HG02852 (cell line): ENCODE measurements at regions not wholly inside any gene's neighbourhood (a gene's known extent, or its start where the extent isn't known, plus 50 kb on each side); places are given as distances from the start of the nearest gene placed in this dataset.
"Not testable (repeated sequence)": the region's sequence is repeated elsewhere in the genome, so short reads cannot be mapped to it uniquely, and the experiment has no call there.

Experiments
- ATAC-seq: cut with Tn5 transposase; IDR thresholded peaks from one replicate; pipeline ENCODE4 v1.9.1; 2021; ENCODE audit warnings: mild to moderate bottlenecking, moderate library complexity; ENCODE audit not compliant: unreplicated experiment

GRCh38 chr15:39260391-39260790, 320.5 kb upstream of the THBS1 start:
- ATAC-seq = no peak

GRCh38 chr15:39260791-39261190, 320.1 kb upstream of the THBS1 start:
- no peak for ATAC-seq

GRCh38 chr15:39261397-39262183, 319.3 kb upstream of the THBS1 start:
- not testable (repeated sequence) for ATAC-seq

GRCh38 chr15:39262995-39263772, 317.7 kb upstream of the THBS1 start:
- ATAC-seq = not testable (repeated sequence)

- ATAC-seq = no peak
These were observed 315.6 kb upstream of the THBS1 start for GRCh38 chr15:39265261-39265660.

- ATAC-seq = no peak
These were observed 314.0 kb upstream of the THBS1 start for GRCh38 chr15:39266890-39267289.

GRCh38 chr15:39267685-39268084, 313.2 kb upstream of the THBS1 start:
- no peak for ATAC-seq

GRCh38 chr15:39269352-39269751, 311.5 kb upstream of the THBS1 start:
- ATAC-seq = no peak

GRCh38 chr15:39269821-39270220, 311.1 kb upstream of the THBS1 start:
- ATAC-seq = no peak

- ATAC-seq = no peak
These were observed 310.5 kb upstream of the THBS1 start for GRCh38 chr15:39270221-39270855.

- ATAC-seq = no peak
These were observed 309.9 kb upstream of the THBS1 start for GRCh38 chr15:39270934-39271333.

GRCh38 chr15:39272901-39273300, 308.0 kb upstream of the THBS1 start:
- ATAC-seq = no peak

- no peak for ATAC-seq
These were observed 307.0 kb upstream of the THBS1 start for GRCh38 chr15:39273717-39274411.

GRCh38 chr15:39275066-39275465, 305.8 kb upstream of the THBS1 start:
- no peak for ATAC-seq

GRCh38 chr15:39279311-39279710, 301.6 kb upstream of the THBS1 start:
- ATAC-seq = no peak

GRCh38 chr15:39281094-39281493, 299.8 kb upstream of the THBS1 start:
- ATAC-seq = no peak

- no peak for ATAC-seq
These were observed 298.1 kb upstream of the THBS1 start for GRCh38 chr15:39282663-39283208.

GRCh38 chr15:39283531-39283930, 297.3 kb upstream of the THBS1 start:
- ATAC-seq = no peak

GRCh38 chr15:39285071-39285470, 295.8 kb upstream of the THBS1 start:
- ATAC-seq = no peak

- no peak for ATAC-seq
These were observed 295.2 kb upstream of the THBS1 start for GRCh38 chr15:39285663-39286062.

GRCh38 chr15:39286706-39287105, 294.2 kb upstream of the THBS1 start:
- no peak for ATAC-seq
